ENCODE measurements at regions not wholly inside any gene's neighbourhood (a gene's known extent, or its start where the extent isn't known, plus 50 kb on each side); places are given as distances from the start of the nearest gene placed in this dataset.

- TF ChIP-seq, protein P1, sequence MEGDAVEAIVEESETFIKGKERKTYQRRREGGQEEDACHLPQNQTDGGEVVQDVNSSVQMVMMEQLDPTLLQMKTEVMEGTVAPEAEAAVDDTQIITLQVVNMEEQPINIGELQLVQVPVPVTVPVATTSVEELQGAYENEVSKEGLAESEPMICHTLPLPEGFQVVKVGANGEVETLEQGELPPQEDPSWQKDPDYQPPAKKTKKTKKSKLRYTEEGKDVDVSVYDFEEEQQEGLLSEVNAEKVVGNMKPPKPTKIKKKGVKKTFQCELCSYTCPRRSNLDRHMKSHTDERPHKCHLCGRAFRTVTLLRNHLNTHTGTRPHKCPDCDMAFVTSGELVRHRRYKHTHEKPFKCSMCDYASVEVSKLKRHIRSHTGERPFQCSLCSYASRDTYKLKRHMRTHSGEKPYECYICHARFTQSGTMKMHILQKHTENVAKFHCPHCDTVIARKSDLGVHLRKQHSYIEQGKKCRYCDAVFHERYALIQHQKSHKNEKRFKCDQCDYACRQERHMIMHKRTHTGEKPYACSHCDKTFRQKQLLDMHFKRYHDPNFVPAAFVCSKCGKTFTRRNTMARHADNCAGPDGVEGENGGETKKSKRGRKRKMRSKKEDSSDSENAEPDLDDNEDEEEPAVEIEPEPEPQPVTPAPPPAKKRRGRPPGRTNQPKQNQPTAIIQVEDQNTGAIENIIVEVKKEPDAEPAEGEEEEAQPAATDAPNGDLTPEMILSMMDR (IDR thresholded peaks at IDR 0.05) = no peak
- no peak for TF ChIP-seq EZH2 (IDR thresholded peaks at IDR 0.05)
These were observed 529.1 kb upstream of the MEX3C start for GRCh38 chr18:51726614-51727013.

All from neural progenitor cell (in vitro differentiated cells).